ENCODE measurements at regions not wholly inside any gene's neighbourhood (a gene's known extent, or its start where the extent isn't known, plus 50 kb on each side); places are given as distances from the start of the nearest gene placed in this dataset.

GRCh38 chr2:13414897-13415296 is 698.2 kb downstream of the TRIB2 start:
- TF ChIP-seq TCF7 (CRISPR knock-in tag; IDR thresholded peaks at IDR 0.05; ENCODE audit: low read depth) (no peak), CBFB (CRISPR knock-in tag; IDR thresholded peaks at IDR 0.05; ENCODE audit: low read depth) (no peak), PREB (CRISPR knock-in tag; IDR thresholded peaks at IDR 0.05; ENCODE audit: borderline replicate concordance) (no peak), NR3C1 (CRISPR knock-in tag; conservative IDR thresholded peaks at IDR 0.05; ENCODE audit: low read depth) (no peak), ESRRA (CRISPR knock-in tag; IDR thresholded peaks at IDR 0.05; ENCODE audit: borderline replicate concordance) (no peak), ZNF396 (CRISPR knock-in tag; IDR thresholded peaks at IDR 0.05; ENCODE audit: borderline replicate concordance) (no peak), ZNF671 (CRISPR knock-in tag; IDR thresholded peaks at IDR 0.05) (no peak), ZNF263 (CRISPR knock-in tag; IDR thresholded peaks at IDR 0.05; ENCODE audit: low read depth) (no peak), USF1 (CRISPR knock-in tag; IDR thresholded peaks at IDR 0.05) (no peak), AFF4 (CRISPR knock-in tag; IDR thresholded peaks at IDR 0.05; ENCODE audit: borderline replicate concordance) (no peak)
- no peak for DNase-seq (ENCODE audit: low spot score)
- 0 out of 2 replicates have a peak, but pooled peaks cover 2% of the 10 kb centered on the region for H3K36me3 Mint-ChIP-seq
- H3K4me1 Mint-ChIP-seq, result no peaks in the 10 kb centered on the region
- H3K9me3 Mint-ChIP-seq, result peaks cover 8% of the 10 kb centered on the region
- no peaks in the 10 kb centered on the region for H3K27me3 Mint-ChIP-seq (ENCODE audit: low read depth)
- POLR2A ChIA-PET, result no interaction called here
- no peak; the same call in 1 of the 2 replicates for ATAC-seq
- H3K4me3 Mint-ChIP-seq, result no peak overlapping the region
- no peak overlapping the region for H3K27ac Mint-ChIP-seq
- CTCF ChIA-PET, result interaction anchor here (0.6 kb wide), 1 partner anchor 161 kb away, joined by 5 read pairs; no protein-coding TSS in a partner anchor

GRCh38 chr2:13433954-13434353 is 717.2 kb downstream of the TRIB2 start:
- peaks cover 25% of the 10 kb centered on the region for H3K9me3 Mint-ChIP-seq
- H3K4me3 Mint-ChIP-seq, result no peak overlapping the region
- peaks cover 4% of the 10 kb centered on the region for H3K36me3 Mint-ChIP-seq
- no peak for DNase-seq (ENCODE audit: low spot score)
- H3K27ac Mint-ChIP-seq, result no peak overlapping the region
- ChIA-PET POLR2A (no interaction called here), CTCF (no interaction called here)
- 0 out of 2 replicates have a peak, but pooled peaks cover 5% of the 10 kb centered on the region for H3K4me1 Mint-ChIP-seq
- H3K27me3 Mint-ChIP-seq (ENCODE audit: low read depth), result no peaks in the 10 kb centered on the region; the same call in none of the 2 replicates
- ATAC-seq, result no peak
- no peak for TF ChIP-seq ELF4 (CRISPR knock-in tag; IDR thresholded peaks at IDR 0.05; ENCODE audit: low read depth)
- TF ChIP-seq MXD4 (CRISPR knock-in tag; IDR thresholded peaks at IDR 0.05; ENCODE audit: borderline replicate concordance), result no peak
- no peak for TF ChIP-seq TP53 (CRISPR knock-in tag; IDR thresholded peaks at IDR 0.05)
- TF ChIP-seq ATF3 (CRISPR knock-in tag; conservative IDR thresholded peaks at IDR 0.05), result no peak
- TF ChIP-seq FOXP4 (CRISPR knock-in tag; IDR thresholded peaks at IDR 0.05), result no peak
- TF ChIP-seq FOXK1 (CRISPR knock-in tag; IDR thresholded peaks at IDR 0.05), result no peak
- no peak for TF ChIP-seq SMAD4 (CRISPR knock-in tag; IDR thresholded peaks at IDR 0.05)
- TF ChIP-seq NFYB (CRISPR knock-in tag; conservative IDR thresholded peaks at IDR 0.05; ENCODE audit: low read depth), result no peak
- no peak for TF ChIP-seq ESRRA (CRISPR knock-in tag; IDR thresholded peaks at IDR 0.05; ENCODE audit: borderline replicate concordance)
- no peak for TF ChIP-seq NR1H2 (CRISPR knock-in tag; IDR thresholded peaks at IDR 0.05)
- no peak for TF ChIP-seq CREB1 (CRISPR knock-in tag; IDR thresholded peaks at IDR 0.05)
- TF ChIP-seq ARID4B (CRISPR knock-in tag; IDR thresholded peaks at IDR 0.05; ENCODE audit: borderline replicate concordance), result no peak
- TF ChIP-seq ZNF121 (CRISPR knock-in tag; IDR thresholded peaks at IDR 0.05), result no peak

Measured in WTC11 (cell line).